Hematopoietic multipotent progenitor cell treated with erythropoietin and hydrocortisone succinate and interleukin-3 and kit ligand, for 6 days (in vitro differentiated cells): ENCODE measurements at regions not wholly inside any gene's neighbourhood (a gene's known extent, or its start where the extent isn't known, plus 50 kb on each side); places are given as distances from the start of the nearest gene placed in this dataset.
"Not testable (repeated sequence)": the region's sequence is repeated elsewhere in the genome, so short reads cannot be mapped to it uniquely, and the experiment has no call there.

Experiments used
- DNase-seq: peaks from one replicate; pipeline ENCODE4 v3.0.0-alpha.2; 2015

DNA sequence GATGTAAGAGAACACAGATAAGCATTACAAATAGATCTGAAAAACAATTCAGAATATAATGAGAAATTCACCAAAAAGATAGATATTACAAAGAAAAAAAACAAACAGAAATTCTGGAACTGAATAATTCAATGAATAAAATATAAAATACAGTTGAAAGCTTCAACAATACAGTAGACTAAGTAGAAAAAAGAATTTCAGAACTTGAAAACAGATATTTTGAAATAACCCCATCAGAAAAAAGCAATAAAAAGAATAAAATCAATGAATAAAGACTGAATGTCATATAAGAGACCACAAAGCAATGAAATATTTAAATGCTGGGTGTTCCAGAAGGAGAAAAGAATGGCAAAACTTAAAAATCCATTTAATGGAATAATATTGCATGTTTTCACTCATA is 611.4 kb upstream of the GHITM start:
- no peak for DNase-seq

DNA sequence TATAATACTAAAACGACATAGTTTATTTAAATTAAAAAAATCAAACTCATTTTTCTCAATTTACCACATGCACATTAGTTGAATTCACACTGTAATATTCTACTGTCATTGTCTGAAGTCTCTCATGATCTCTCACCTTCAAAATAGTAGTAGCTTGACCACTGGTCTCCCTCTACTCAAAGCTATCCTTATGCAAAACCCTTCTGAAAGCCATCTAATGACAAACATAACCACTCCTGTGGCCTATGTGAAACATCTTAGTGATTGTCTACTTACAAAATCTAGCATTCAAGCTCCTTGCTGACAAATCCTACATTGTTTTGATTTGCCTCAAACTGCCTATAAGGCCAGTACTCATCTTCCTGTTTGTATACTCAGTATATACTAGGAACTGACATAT is 606.0 kb upstream of the GHITM start:
- no peak for DNase-seq

GRCh38 chr10:83536426-83536825 is 602.9 kb upstream of the GHITM start:
- DNase-seq = no peak

DNA sequence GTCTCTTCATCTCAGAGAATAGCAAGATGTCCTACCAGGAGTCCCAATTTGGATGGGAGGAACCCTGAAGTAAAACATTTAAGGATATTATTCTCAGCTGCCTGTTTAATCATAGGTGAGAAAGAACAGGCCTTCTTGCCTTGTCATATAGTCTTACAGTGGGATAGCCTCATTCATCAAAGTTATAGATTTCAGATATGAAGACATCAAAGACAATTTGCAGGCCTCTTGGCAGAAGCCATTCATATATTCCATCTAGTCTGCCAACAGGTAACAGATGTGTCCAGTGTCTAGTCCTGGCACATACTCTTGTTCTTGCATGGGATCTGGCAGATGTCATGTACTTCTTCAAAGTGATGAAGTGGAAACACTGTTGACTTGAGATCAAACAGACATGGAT is 601.3 kb upstream of the GHITM start:
- DNase-seq = no peak

GRCh38 chr10:83539528-83540308 is 599.6 kb upstream of the GHITM start:
- DNase-seq = no peak

- DNase-seq = no peak
Observed at GRCh38 chr10:83541046-83541445, 598.3 kb upstream of the GHITM start.

- DNase-seq = no peak
Observed at GRCh38 chr10:83542774-83543411, 596.4 kb upstream of the GHITM start.

GRCh38 chr10:83543691-83544462 is 595.4 kb upstream of the GHITM start:
- DNase-seq = no peak

- DNase-seq = no peak
Observed at GRCh38 chr10:83545901-83546391, 593.4 kb upstream of the GHITM start.

GRCh38 chr10:83551190-83551589 is 588.1 kb upstream of the GHITM start:
- DNase-seq = not testable (repeated sequence)

DNA sequence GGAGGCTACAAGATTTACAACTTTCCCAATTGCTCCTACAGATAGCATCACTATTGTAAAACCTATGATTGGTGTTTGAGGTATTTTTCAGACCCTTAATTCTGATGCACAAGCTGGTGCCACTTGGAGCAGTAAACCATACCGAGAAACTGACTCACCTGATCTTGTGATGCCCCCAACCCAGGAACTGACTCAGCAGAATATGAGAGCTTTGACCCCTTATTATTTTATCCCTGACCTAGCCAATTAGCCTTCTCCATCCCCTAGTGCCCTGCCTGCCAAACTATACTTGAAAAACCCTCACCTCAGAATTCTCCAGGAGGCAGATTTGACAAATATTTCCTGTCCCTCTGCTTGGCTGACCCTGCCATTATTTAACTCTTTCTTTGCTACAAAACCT is 585.9 kb upstream of the GHITM start:
- DNase-seq = no peak

DNA sequence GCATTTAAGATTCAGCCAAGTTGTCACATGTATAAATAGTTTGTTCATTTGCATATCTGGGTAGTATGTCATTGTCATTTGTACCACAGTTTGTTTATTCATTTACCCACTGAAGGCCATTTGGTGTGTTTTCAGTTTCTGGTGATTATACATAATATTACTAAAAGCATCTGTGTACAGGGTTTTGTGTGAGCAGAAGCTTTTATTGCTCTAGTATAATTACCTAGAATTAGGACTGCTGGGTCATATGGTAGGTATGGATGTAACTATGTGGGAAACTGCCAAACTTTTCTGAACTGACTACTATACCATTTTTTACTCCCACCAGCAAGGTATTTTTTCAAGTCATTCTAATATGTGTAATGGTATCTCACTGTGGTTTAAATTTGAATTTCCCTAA is 584.0 kb upstream of the GHITM start:
- DNase-seq = no peak

- DNase-seq = no peak
Observed at GRCh38 chr10:83562381-83562780, 576.9 kb upstream of the GHITM start.

GRCh38 chr10:83564889-83565588 is 574.3 kb upstream of the GHITM start:
- DNase-seq = no peak

DNA sequence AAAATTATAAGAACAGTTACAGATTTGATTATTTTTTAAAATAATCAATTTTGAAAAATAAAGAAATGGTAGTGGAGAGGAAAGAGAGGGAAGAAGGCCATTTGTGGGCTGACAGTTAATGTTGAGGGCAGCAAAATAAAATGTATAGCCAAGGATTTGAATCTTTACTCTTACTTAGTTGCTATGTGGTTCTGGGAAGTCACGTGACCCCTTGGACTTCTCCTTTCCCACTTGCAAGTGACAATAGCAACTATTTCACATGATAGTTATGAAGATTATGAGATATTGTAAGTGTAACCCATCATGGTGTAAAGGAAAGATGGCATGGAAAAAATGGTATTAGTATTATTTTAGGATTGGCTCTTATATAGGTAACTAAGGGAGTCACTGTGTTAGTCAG is 567.3 kb upstream of the GHITM start:
- DNase-seq = no peak

DNA sequence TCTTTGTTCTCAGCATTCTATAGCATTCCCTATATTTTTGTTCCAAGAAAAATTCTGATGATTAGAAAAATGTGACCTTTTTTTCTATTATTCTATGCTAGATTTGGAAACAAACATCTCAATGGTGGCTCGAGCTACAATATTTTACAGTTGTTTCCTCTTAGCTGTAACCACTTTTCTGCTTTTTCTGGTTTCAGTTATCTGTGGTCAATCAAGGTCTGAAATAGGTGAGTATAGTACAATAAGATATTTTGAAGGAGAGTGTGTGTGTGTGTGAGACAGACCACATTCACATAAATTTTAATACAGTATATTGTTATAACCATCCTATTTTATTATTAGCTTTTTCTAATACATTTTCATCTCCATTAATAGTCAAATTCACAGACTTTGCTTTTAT is 564.5 kb upstream of the GHITM start:
- DNase-seq = no peak

DNA sequence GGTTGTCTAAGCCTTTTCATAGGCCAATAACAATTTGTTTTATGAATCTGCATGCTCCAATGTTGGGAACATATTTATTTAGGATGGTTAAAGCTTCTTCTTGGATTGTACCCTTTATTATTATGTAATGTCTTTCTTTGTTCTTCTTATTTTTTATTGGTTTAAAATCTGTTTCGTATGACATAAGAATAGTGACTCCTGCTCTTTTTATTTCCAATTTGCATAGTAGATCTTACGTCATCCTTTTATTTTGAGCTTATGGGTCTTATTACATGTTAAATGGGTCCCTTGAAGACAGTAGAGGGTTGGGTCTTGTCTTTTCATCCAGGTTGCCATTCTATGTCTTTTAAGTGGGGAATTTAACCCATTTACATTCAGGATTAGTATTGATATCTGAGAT is 561.9 kb upstream of the GHITM start:
- no peak for DNase-seq

GRCh38 chr10:83580373-83581012 is 558.8 kb upstream of the GHITM start:
- DNase-seq = no peak

DNA sequence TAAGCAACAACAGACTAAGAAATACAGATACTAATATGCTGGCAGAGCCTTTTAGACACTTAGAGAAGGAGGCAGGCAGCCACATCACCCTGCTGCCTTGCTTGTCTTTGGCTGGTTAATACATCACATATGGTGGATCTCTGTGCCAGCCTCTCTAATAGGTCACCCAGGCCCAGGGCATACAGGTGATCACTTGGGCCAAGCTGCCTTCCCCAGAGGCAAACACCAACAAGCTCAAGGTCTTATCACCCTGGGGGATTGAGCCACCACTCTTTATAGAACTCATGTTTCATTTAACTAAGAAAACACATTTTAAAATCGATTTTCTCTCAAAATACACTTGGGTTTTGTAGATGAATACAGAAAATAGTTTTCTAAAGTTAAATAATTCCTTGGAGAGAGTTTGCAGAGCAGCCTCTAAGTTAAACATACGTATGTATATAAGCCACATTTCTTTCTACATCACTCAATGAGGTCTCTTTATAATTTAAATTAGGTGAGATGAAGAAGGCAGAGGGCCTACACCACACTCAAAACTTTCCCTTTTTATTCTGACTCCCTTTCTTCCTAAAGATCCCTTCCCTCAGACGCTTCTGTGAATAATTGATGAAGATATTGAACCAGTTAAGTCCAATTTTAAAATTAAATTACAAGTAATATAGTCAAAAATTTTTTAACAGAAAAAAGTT is 556.8 kb upstream of the GHITM start:
- no peak for DNase-seq

- DNase-seq = no peak
Observed at GRCh38 chr10:83585686-83586085, 553.6 kb upstream of the GHITM start.

- DNase-seq = no peak
Observed at GRCh38 chr10:83592337-83592935, 546.9 kb upstream of the GHITM start.

DNA sequence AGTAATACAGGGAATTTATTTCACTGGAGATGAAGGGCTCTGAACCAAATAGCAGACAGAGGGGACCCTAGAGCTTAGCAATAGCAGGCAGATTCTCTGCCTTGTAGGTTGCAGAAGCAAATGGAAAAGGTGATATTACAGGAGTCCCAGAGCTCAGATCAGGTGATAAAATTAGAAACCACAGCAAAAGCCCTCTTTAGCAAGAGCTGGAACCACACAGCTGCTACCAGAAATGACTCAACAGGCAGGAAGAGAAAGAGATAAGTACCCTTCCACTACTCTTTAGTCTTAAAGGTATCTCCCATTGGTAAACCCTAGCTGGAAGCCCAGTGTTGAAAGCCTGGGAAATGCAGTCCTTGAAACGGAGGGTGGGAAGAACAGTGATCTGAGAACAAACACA is 535.6 kb upstream of the GHITM start:
- DNase-seq = no peak
